Neural progenitor cell (in vitro differentiated cells): ENCODE measurements at regions not wholly inside any gene's neighbourhood (a gene's known extent, or its start where the extent isn't known, plus 50 kb on each side); places are given as distances from the start of the nearest gene placed in this dataset.

ENCODE experiments used
- EZH2 ChIP-seq: fragments of 200-600 bp; sonication (generic); IDR thresholded peaks from 2 replicates; pipeline ENCODE4 v1.6.1; 2017; ENCODE audit warnings: antibody characterized with exemption, mild to moderate bottlenecking, moderate library complexity
- EZH2phosphoT487 ChIP-seq: fragments of 200-600 bp; sonication (generic); IDR thresholded peaks from 2 replicates; pipeline ENCODE4 v1.6.1; 2017; ENCODE audit warnings: antibody characterized with exemption
- TF ChIP-seq, protein P1 (sequence below): fragments of 200-600 bp; sonication (generic); IDR thresholded peaks from 2 replicates; pipeline ENCODE4 v1.5.1; 2017; ENCODE audit warnings: antibody characterized with exemption, mild to moderate bottlenecking

DNA sequence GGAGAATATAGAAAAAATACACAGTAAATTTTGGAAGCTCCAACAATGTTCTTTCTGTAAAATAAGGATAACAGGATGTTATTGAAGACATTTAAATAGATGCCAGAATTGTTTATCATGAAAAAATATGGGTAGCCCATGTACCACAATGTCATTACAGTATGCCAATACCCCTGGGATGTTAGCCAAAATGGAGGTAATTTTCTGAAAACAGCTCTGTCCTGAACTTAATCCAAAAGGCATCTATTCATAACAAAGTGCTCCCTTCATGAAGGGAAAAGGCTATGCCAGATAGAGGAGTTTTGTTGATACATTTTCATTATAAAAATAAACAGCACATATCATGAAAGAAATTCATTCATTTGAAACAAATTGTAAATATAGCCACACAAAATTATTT is 1902.6 kb upstream of the AGA start:
- no peak for TF ChIP-seq EZH2
- TF ChIP-seq, protein P1, sequence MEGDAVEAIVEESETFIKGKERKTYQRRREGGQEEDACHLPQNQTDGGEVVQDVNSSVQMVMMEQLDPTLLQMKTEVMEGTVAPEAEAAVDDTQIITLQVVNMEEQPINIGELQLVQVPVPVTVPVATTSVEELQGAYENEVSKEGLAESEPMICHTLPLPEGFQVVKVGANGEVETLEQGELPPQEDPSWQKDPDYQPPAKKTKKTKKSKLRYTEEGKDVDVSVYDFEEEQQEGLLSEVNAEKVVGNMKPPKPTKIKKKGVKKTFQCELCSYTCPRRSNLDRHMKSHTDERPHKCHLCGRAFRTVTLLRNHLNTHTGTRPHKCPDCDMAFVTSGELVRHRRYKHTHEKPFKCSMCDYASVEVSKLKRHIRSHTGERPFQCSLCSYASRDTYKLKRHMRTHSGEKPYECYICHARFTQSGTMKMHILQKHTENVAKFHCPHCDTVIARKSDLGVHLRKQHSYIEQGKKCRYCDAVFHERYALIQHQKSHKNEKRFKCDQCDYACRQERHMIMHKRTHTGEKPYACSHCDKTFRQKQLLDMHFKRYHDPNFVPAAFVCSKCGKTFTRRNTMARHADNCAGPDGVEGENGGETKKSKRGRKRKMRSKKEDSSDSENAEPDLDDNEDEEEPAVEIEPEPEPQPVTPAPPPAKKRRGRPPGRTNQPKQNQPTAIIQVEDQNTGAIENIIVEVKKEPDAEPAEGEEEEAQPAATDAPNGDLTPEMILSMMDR = no peak
- TF ChIP-seq EZH2phosphoT487 = no peak
